A549 (cell line): ENCODE measurements at regions not wholly inside any gene's neighbourhood (a gene's known extent, or its start where the extent isn't known, plus 50 kb on each side); places are given as distances from the start of the nearest gene placed in this dataset.
A peak's percentile ranks its signal among the peaks of the same experiment; 100 is the strongest.
"Not testable (repeated sequence)": the region's sequence is repeated elsewhere in the genome, so short reads cannot be mapped to it uniquely, and the experiment has no call there.

Experiments used
- ATAC-seq, 2 experiments: fragments of 200-7000 bp in 1 of 2; fragments of >200 bp in 1 of 2; cut with Nextera tagmentation in 1 of 2; cut with Tn5 transposase in 1 of 2; 3 replicates each; pipeline versions ENCODE4 v1.8.0 to v1.9.1; 2018 to 2020; ENCODE audit warnings: mild to moderate bottlenecking in 1 of 2, moderate library complexity in 1 of 2
- CTCF ChIA-PET: fragments of 300-600 bp; sonication (Branson Sonifier 250); formaldehyde crosslinking; extraction: SDS; loops from one replicate; lab custom pipeline; 2021; ENCODE audit warnings: antibody characterized with exemption, inconsistent platforms; lab: Yijun Ruan, JAX
- POLR2A ChIA-PET: fragments of 350-600 bp; formaldehyde crosslinking; extraction: SDS; loops from one replicate; lab custom pipeline; 2021; ENCODE audit warnings: antibody characterized with exemption, inconsistent platforms; lab: Yijun Ruan, JAX
- DNase-seq, 2 experiments: peaks; one replicate each; pipeline versions ENCODE4 v3.0.0 to v3.0.0-alpha.2; 2011 to 2016; ENCODE audit warnings: low read depth in 1 of 2, low spot score in 1 of 2
- FAIRE-seq: peaks from 2 replicates; lab custom pipeline; 2011; peaks lifted over from hg19 to GRCh38; lab: Jason Lieb, UNC
- H3K27ac ChIP-seq, 2 experiments: fragments of >200 bp; sonication (Bioruptor Twin); formaldehyde crosslinking; 3 replicates each; pipeline ENCODE4 v1.5.1; 2016 to 2017
- H3K4me1 ChIP-seq: fragments of >200 bp; sonication (Bioruptor Twin); formaldehyde crosslinking; 3 replicates; pipeline ENCODE4 v1.6.1; 2016
- H3K4me2 ChIP-seq: fragments of >200 bp; sonication (Bioruptor Twin); formaldehyde crosslinking; 3 replicates; pipeline ENCODE4 v1.6.1; 2016
- H3K4me3 ChIP-seq: fragments of >200 bp; sonication (Bioruptor Twin); formaldehyde crosslinking; 3 replicates; pipeline ENCODE4 v1.5.1; 2016
- H3K9me3 ChIP-seq: fragments of >200 bp; sonication (Bioruptor Twin); formaldehyde crosslinking; 3 replicates; pipeline ENCODE4 v1.6.1; 2016
- FOSL2 ChIP-seq, 2 experiments: fragments of 450-650 bp in 1 of 2; fragments of >200 bp in 1 of 2; sonication (Bioruptor Twin) in 1 of 2; formaldehyde crosslinking; IDR thresholded peaks; 2 replicates each; pipeline versions ENCODE4 v1.5.0 to v1.6.1; 2016 to 2020; ENCODE audit warnings: mild to moderate bottlenecking in 1 of 2, moderate library complexity in 1 of 2
- MAFK ChIP-seq: fragments of 450-650 bp; IDR thresholded peaks from 2 replicates; pipeline ENCODE4 v1.6.1; 2014; ENCODE audit not compliant: partially characterized antibody
- WGBS: methylation state at CpG from one replicate; pipeline ENCODE4 v1.1.6; 2017; ENCODE audit errors: missing lambda C conversion rate; 5-methylcytosine and 5-hydroxymethylcytosine counted together

GRCh38 chr16:29355339-29356059 is 51.0 kb downstream of the NPIPB11 start:
- WGBS, result 83% methylated on average over 21 of the region's 23 CpGs
- H3K4me1 ChIP-seq, CTCF ChIA-PET, DNase-seq, H3K4me2 ChIP-seq, H3K9me3 ChIP-seq, ATAC-seq, POLR2A ChIA-PET, H3K27ac ChIP-seq, FAIRE-seq, H3K4me3 ChIP-seq: not testable (repeated sequence)

- H3K4me2 ChIP-seq, H3K9me3 ChIP-seq, POLR2A ChIA-PET, DNase-seq, H3K4me1 ChIP-seq, CTCF ChIA-PET, FAIRE-seq, H3K4me3 ChIP-seq, H3K27ac ChIP-seq: not testable (repeated sequence)
- ATAC-seq, result peak in 1 of 2 experiments; percentile 43; a peak in 3 of 6 replicates
- 50% methylated on average over 2 of the region's 5 CpGs for WGBS
These were observed 52.1 kb downstream of the NPIPB11 start for GRCh38 chr16:29354449-29354848.

- CTCF ChIA-PET, ATAC-seq, H3K4me1 ChIP-seq, H3K4me2 ChIP-seq, H3K4me3 ChIP-seq, DNase-seq, FAIRE-seq, H3K27ac ChIP-seq, H3K9me3 ChIP-seq, POLR2A ChIA-PET: not testable (repeated sequence)
- 90% methylated on average over 2 of the region's 2 CpGs for WGBS
These were observed 53.9 kb downstream of the NPIPB11 start for GRCh38 chr16:29352617-29352999.

- H3K27ac ChIP-seq, H3K9me3 ChIP-seq, POLR2A ChIA-PET, H3K4me1 ChIP-seq, FAIRE-seq, CTCF ChIA-PET, H3K4me2 ChIP-seq, H3K4me3 ChIP-seq: not testable (repeated sequence)
- DNase-seq, result peak in 1 of 2 experiments; percentile 17
- 40% methylated on average over 7 of the region's 9 CpGs for WGBS
- peak; percentile 31 to 44; a peak in 4 of 6 replicates for ATAC-seq
These were observed 54.4 kb downstream of the NPIPB11 start for GRCh38 chr16:29351970-29352616.

- H3K9me3 ChIP-seq, ATAC-seq, H3K4me3 ChIP-seq, CTCF ChIA-PET, POLR2A ChIA-PET, H3K27ac ChIP-seq, H3K4me1 ChIP-seq, FAIRE-seq, DNase-seq, H3K4me2 ChIP-seq: not testable (repeated sequence)
- WGBS, result 86% methylated on average over 13 of the region's 15 CpGs
These were observed 55.1 kb downstream of the NPIPB11 start for GRCh38 chr16:29351271-29351969.

- H3K9me3 ChIP-seq; H3K4me2 ChIP-seq; H3K27ac ChIP-seq; H3K4me1 ChIP-seq; H3K4me3 ChIP-seq; POLR2A ChIA-PET; FAIRE-seq; CTCF ChIA-PET; TF ChIP-seq FOSL2 (IDR thresholded peaks at IDR 0.05): not testable (repeated sequence)
- ATAC-seq (peak; percentile 65 to 77; a peak in 3 of 6 replicates), DNase-seq (peak in 1 of 2 experiments; percentile 18)
- TF ChIP-seq MAFK (peak; percentile 12), FOSL2 (CRISPR knock-in tag; IDR thresholded peaks at IDR 0.05) (0 out of 2 replicates have a peak, but pooled peaks have one; percentile 3)
- WGBS, result 59% methylated on average over 7 of the region's 7 CpGs
These were observed 56.5 kb downstream of the NPIPB11 start for GRCh38 chr16:29349966-29350365.

- ATAC-seq, CTCF ChIA-PET, H3K27ac ChIP-seq, H3K9me3 ChIP-seq, H3K4me2 ChIP-seq, FAIRE-seq, H3K4me1 ChIP-seq, POLR2A ChIA-PET, DNase-seq, H3K4me3 ChIP-seq: not testable (repeated sequence)
- WGBS, result 87% methylated on average over 3 of the region's 3 CpGs
These were observed 57.8 kb downstream of the NPIPB11 start for GRCh38 chr16:29348748-29349147.

- CTCF ChIA-PET, H3K27ac ChIP-seq, H3K4me1 ChIP-seq, ATAC-seq, FAIRE-seq, H3K4me3 ChIP-seq, POLR2A ChIA-PET, DNase-seq, H3K4me2 ChIP-seq, H3K9me3 ChIP-seq: not testable (repeated sequence)
- WGBS, result no CpG with 5 or more reads among the region's 2 CpGs
These were observed 58.3 kb downstream of the NPIPB11 start for GRCh38 chr16:29348123-29348690.

GRCh38 chr16:29346796-29347580 is 59.5 kb downstream of the NPIPB11 start:
- H3K4me1 ChIP-seq, H3K4me2 ChIP-seq, CTCF ChIA-PET, H3K27ac ChIP-seq, FAIRE-seq, POLR2A ChIA-PET, ATAC-seq, H3K9me3 ChIP-seq, DNase-seq, H3K4me3 ChIP-seq: not testable (repeated sequence)
- WGBS, result 71% methylated on average over 7 of the region's 7 CpGs

GRCh38 chr16:29346203-29346602 is 60.3 kb downstream of the NPIPB11 start:
- 74% methylated on average over 2 of the region's 2 CpGs for WGBS
- ATAC-seq, result not testable (repeated sequence)

More at GRCh38 chr16:29346203-29346602, 60.3 kb downstream of the NPIPB11 start:
- H3K4me3 ChIP-seq, H3K27ac ChIP-seq, CTCF ChIA-PET, H3K4me2 ChIP-seq, FAIRE-seq, H3K9me3 ChIP-seq, H3K4me1 ChIP-seq, POLR2A ChIA-PET, DNase-seq: not testable (repeated sequence)
